CD14-positive monocyte (primary cell): ENCODE measurements at regions not wholly inside any gene's neighbourhood (a gene's known extent, or its start where the extent isn't known, plus 50 kb on each side); places are given as distances from the start of the nearest gene placed in this dataset.

Experiments
- DNase-seq, 3 donors: peaks; one replicate each; pipeline ENCODE4 v3.0.0-alpha.2; 2011 to 2022
- H2AFZ ChIP-seq: 2 replicates; pipeline ENCODE4 v1.6.0; 2012; ENCODE audit warnings: mild to moderate bottlenecking, low read depth, low read length, inconsistent platforms; ENCODE audit not compliant: insufficient read depth, poor library complexity, severe bottlenecking
- H3K27ac ChIP-seq, 2 donors: 1 replicate in 1 of 2; 2 replicates in 1 of 2; pipeline ENCODE4 v1.5.1; 2012 to 2013; ENCODE audit warnings: low read length in 2 of 2, control low read depth in 1 of 2, inconsistent platforms in 1 of 2, low read depth in 1 of 2, mild to moderate bottlenecking in 1 of 2
- H3K27me3 ChIP-seq, 2 donors: one replicate each; pipeline versions ENCODE4 v1.6.0 to v1.6.1; 2011 to 2013; ENCODE audit warnings: low read length in 2 of 2; ENCODE audit not compliant: control insufficient read depth in 2 of 2, insufficient read depth in 2 of 2
- H3K36me3 ChIP-seq, 2 donors: replicated peaks in 1 of 2; 1 replicate in 1 of 2; 2 replicates in 1 of 2; pipeline versions ENCODE4 v1.5.1 to v1.6.1; 2012 to 2013; ENCODE audit warnings: low read length in 2 of 2, control low read depth in 1 of 2, inconsistent platforms in 1 of 2, mild to moderate bottlenecking in 1 of 2; ENCODE audit not compliant: insufficient read depth in 2 of 2, control insufficient read depth in 1 of 2
- H3K4me1 ChIP-seq, 2 donors: 1 replicate in 1 of 2; 2 replicates in 1 of 2; pipeline versions ENCODE4 v1.5.1 to v1.6.1; 2012 to 2013; ENCODE audit warnings: low read length in 2 of 2, control low read depth in 1 of 2, inconsistent platforms in 1 of 2, mild to moderate bottlenecking in 1 of 2, moderate library complexity in 1 of 2; ENCODE audit not compliant: insufficient read depth in 2 of 2, control insufficient read depth in 1 of 2
- H3K4me2 ChIP-seq: replicated peaks from 2 replicates; pipeline ENCODE3; 2012; ENCODE audit warnings: low read length, moderate library complexity, mild to moderate bottlenecking; ENCODE audit not compliant: poor library complexity, severe bottlenecking; ENCODE audit errors: extremely low read depth
- H3K4me3 ChIP-seq, 3 experiments: fragments of 200-600 bp in 1 of 3; sonication (generic) in 1 of 3; replicated peaks in 1 of 3; 1 replicate in 2 of 3; 2 replicates in 1 of 3; pipeline ENCODE4 v1.5.1; 2011 to 2013; ENCODE audit warnings: low read length in 3 of 3, mild to moderate bottlenecking in 3 of 3, control low read depth in 2 of 3, low read depth in 2 of 3, inconsistent platforms in 1 of 3, moderate library complexity in 1 of 3
- H3K79me2 ChIP-seq: 2 replicates; pipeline ENCODE4 v1.6.0; 2012; ENCODE audit warnings: mild to moderate bottlenecking, control low read depth, inconsistent platforms, low read length, moderate library complexity; ENCODE audit not compliant: insufficient read depth
- H3K9ac ChIP-seq: 2 replicates; pipeline ENCODE4 v1.6.0; 2017; ENCODE audit warnings: low read length, mild to moderate bottlenecking; ENCODE audit not compliant: insufficient read depth, poor library complexity, severe bottlenecking
- H3K9me3 ChIP-seq, 2 donors: replicated peaks in 1 of 2; 1 replicate in 1 of 2; 2 replicates in 1 of 2; pipeline versions ENCODE4 v1.5.1 to v1.6.1; 2012 to 2013; ENCODE audit warnings: low read length in 2 of 2, control low read depth in 1 of 2; ENCODE audit not compliant: control insufficient read depth in 1 of 2, insufficient read depth in 1 of 2
- H4K20me1 ChIP-seq: 2 replicates; pipeline ENCODE4 v1.6.0; 2012; ENCODE audit warnings: mild to moderate bottlenecking, low read length, control low read depth, moderate library complexity; ENCODE audit not compliant: insufficient read depth
- H3K27ac Mint-ChIP-seq, 7 donors: one replicate each; pipeline ENCODE4 v1.8.0; 2020; ENCODE audit warnings: mild to moderate bottlenecking in 7 of 7, mixed read lengths in 7 of 7, moderate library complexity in 6 of 7, inconsistent platforms in 2 of 7
- H3K27me3 Mint-ChIP-seq, 3 donors: one replicate each; pipeline ENCODE4 v1.8.0; 2021 to 2022; ENCODE audit warnings: low read depth in 3 of 3, mild to moderate bottlenecking in 3 of 3, mixed read lengths in 3 of 3, moderate library complexity in 3 of 3, inconsistent platforms in 1 of 3
- H3K36me3 Mint-ChIP-seq, 2 donors: one replicate each; pipeline ENCODE4 v1.8.0; 2020; ENCODE audit warnings: mixed read lengths in 2 of 2, inconsistent platforms in 1 of 2, mild to moderate bottlenecking in 1 of 2
- H3K4me1 Mint-ChIP-seq: one replicate; pipeline ENCODE4 v1.8.0; 2020; ENCODE audit warnings: mild to moderate bottlenecking, mixed read lengths
- H3K4me3 Mint-ChIP-seq, 2 donors: one replicate each; pipeline ENCODE4 v1.8.0; 2020; ENCODE audit warnings: mild to moderate bottlenecking in 2 of 2, mixed read lengths in 2 of 2, moderate library complexity in 1 of 2
- H3K9me3 Mint-ChIP-seq, 7 donors: one replicate each; pipeline ENCODE4 v1.8.0; 2020 to 2022; ENCODE audit warnings: mixed read lengths in 7 of 7, mild to moderate bottlenecking in 6 of 7, moderate library complexity in 6 of 7, inconsistent platforms in 2 of 7
- CTCF ChIP-seq: fragments of 200-600 bp; IDR thresholded peaks from one replicate; pipeline ENCODE4 v1.8.0; 2022; ENCODE audit warnings: antibody characterized with exemption, mild to moderate bottlenecking
- WGBS: methylation state at CpG from one replicate; pipeline ENCODE4 v1.1.5; 2013; ENCODE audit warnings: missing lambda C conversion rate; ENCODE audit not compliant: insufficient coverage; 5-methylcytosine and 5-hydroxymethylcytosine counted together
- intact Hi-C, 2 donors: fragments of 100-400 bp; cut with micrococcal nuclease; formaldehyde crosslinking; loops; one replicate each; pipeline versions ENCODE4 v1.15.0 to v1.15.1; 2023

- H3K4me3 ChIP-seq = no peak overlapping the region
- Mint-ChIP-seq H3K27ac (peak overlapping the region; percentile 2 to 100 (median 98)), H3K27me3 (peaks cover 0 to 8% (median 1%) of the 10 kb centered on the region in 3 donors), H3K4me1 (peaks cover 70% of the 10 kb centered on the region), H3K9me3 (peaks cover 0 to 2% (median 0%) of the 10 kb centered on the region in 7 donors), H3K4me3 (no peak overlapping the region), H3K36me3 (peaks cover 2 to 3% of the 10 kb centered on the region in 2 donors)
- peaks cover 68 to 76% of the 10 kb centered on the region in 2 donors for H3K4me1 ChIP-seq
- no peaks in the 10 kb centered on the region for H3K9me3 ChIP-seq
- no peaks in the 10 kb centered on the region for H4K20me1 ChIP-seq
- no peak for DNase-seq
- H3K9ac ChIP-seq = no peak overlapping the region
- H3K36me3 ChIP-seq = no peaks in the 10 kb centered on the region
- 91% methylated on average over 5 of the region's 5 CpGs for WGBS
- peaks cover 4% of the 10 kb centered on the region for H3K79me2 ChIP-seq
- H3K4me2 ChIP-seq = no peak overlapping the region
- H3K27ac ChIP-seq = peak overlapping the region; percentile 90 to 93
- TF ChIP-seq CTCF = no peak
- intact Hi-C loops = no loop called here
- no peak overlapping the region for H2AFZ ChIP-seq
- H3K27me3 ChIP-seq = no peaks in the 10 kb centered on the region
These were observed 65.6 kb downstream of the ZFP36L2 start for GRCh38 chr2:43160778-43161177.

- peaks cover 4% of the 10 kb centered on the region for H3K79me2 ChIP-seq
- no peak for TF ChIP-seq CTCF
- peak overlapping the region; percentile 57 for H3K4me2 ChIP-seq
- H3K36me3 ChIP-seq = no peaks in the 10 kb centered on the region
- H3K9ac ChIP-seq = peak overlapping the region; percentile 63
- no peak overlapping the region for H2AFZ ChIP-seq
- DNase-seq = peak in 1 of 3 donors; percentile 60
- intact Hi-C loops = loop anchor here (2.0 to 5.0 kb wide), 3 partner anchors 53 to 68 kb away; partner anchors contain the start of gene ZFP36L2 (in 1 of the 2)
- H3K27me3 Mint-ChIP-seq = peaks cover 0 to 8% (median 3%) of the 10 kb centered on the region in 3 donors
- peak overlapping the region; percentile 97 to 100 (median 99) for H3K27ac Mint-ChIP-seq
- H3K27ac ChIP-seq = peak overlapping the region; percentile 90 to 93
- peak overlapping the region in 1 of 3 experiments; percentile 57 for H3K4me3 ChIP-seq
- H3K4me3 Mint-ChIP-seq = no peak overlapping the region
- H3K36me3 Mint-ChIP-seq = peaks cover 2 to 3% of the 10 kb centered on the region in 2 donors
- H3K9me3 Mint-ChIP-seq = no peaks in the 10 kb centered on the region
- 55% methylated on average over 4 of the region's 7 CpGs for WGBS
- H3K4me1 ChIP-seq = peaks cover 70 to 76% of the 10 kb centered on the region in 2 donors
- H3K4me1 Mint-ChIP-seq = peaks cover 67% of the 10 kb centered on the region
- H3K27me3 ChIP-seq = no peaks in the 10 kb centered on the region
- H3K9me3 ChIP-seq = no peaks in the 10 kb centered on the region
- H4K20me1 ChIP-seq = no peaks in the 10 kb centered on the region
These were observed 66.6 kb downstream of the ZFP36L2 start for GRCh38 chr2:43159797-43160196.
